GM19397 (cell line): ENCODE measurements at regions not wholly inside any gene's neighbourhood (a gene's known extent, or its start where the extent isn't known, plus 50 kb on each side); places are given as distances from the start of the nearest gene placed in this dataset.
"Not testable (repeated sequence)": the region's sequence is repeated elsewhere in the genome, so short reads cannot be mapped to it uniquely, and the experiment has no call there.

Experiments
- ATAC-seq: cut with Tn5 transposase; IDR thresholded peaks from one replicate; pipeline ENCODE4 v1.9.1; 2021; ENCODE audit warnings: mild to moderate bottlenecking, moderate library complexity; ENCODE audit not compliant: unreplicated experiment

- not testable (repeated sequence) for ATAC-seq
Observed at GRCh38 chr21:28052956-28053355, 939.7 kb downstream of the LTN1 start.

GRCh38 chr21:28051649-28052048, 941.0 kb downstream of the LTN1 start:
- ATAC-seq = not testable (repeated sequence)

GRCh38 chr21:28035692-28036091, 957.0 kb downstream of the LTN1 start:
- ATAC-seq = not testable (repeated sequence)

GRCh38 chr21:28034916-28035315, 957.8 kb downstream of the LTN1 start:
- not testable (repeated sequence) for ATAC-seq

- not testable (repeated sequence) for ATAC-seq
Observed at GRCh38 chr21:28034334-28034733, 958.3 kb downstream of the LTN1 start.

GRCh38 chr21:28032652-28033051, 960.0 kb downstream of the LTN1 start:
- not testable (repeated sequence) for ATAC-seq

GRCh38 chr21:28031066-28031465, 961.6 kb downstream of the LTN1 start:
- not testable (repeated sequence) for ATAC-seq

- ATAC-seq = no peak
Observed at GRCh38 chr21:28025111-28025510, 967.6 kb downstream of the LTN1 start.

- ATAC-seq = no peak
Observed at GRCh38 chr21:28018741-28019669, 973.7 kb downstream of the LTN1 start.

- ATAC-seq = no peak
Observed at GRCh38 chr21:28018213-28018612, 974.5 kb downstream of the LTN1 start.

- ATAC-seq = no peak
Observed at GRCh38 chr21:28016571-28016970, 976.1 kb downstream of the LTN1 start.

- not testable (repeated sequence) for ATAC-seq
Observed at GRCh38 chr21:28013123-28013522, 979.6 kb downstream of the LTN1 start.

GRCh38 chr21:28011970-28012369, 980.7 kb downstream of the LTN1 start:
- not testable (repeated sequence) for ATAC-seq

- not testable (repeated sequence) for ATAC-seq
Observed at GRCh38 chr21:28008245-28008644, 984.4 kb downstream of the LTN1 start.

- ATAC-seq = not testable (repeated sequence)
Observed at GRCh38 chr21:28003627-28004026, 989.0 kb downstream of the LTN1 start.

GRCh38 chr21:27996906-27997305, 995.8 kb downstream of the LTN1 start:
- ATAC-seq = not testable (repeated sequence)

GRCh38 chr21:27984663-27985325, 1007.9 kb downstream of the LTN1 start:
- not testable (repeated sequence) for ATAC-seq

- not testable (repeated sequence) for ATAC-seq
Observed at GRCh38 chr21:27979446-27979845, 1012.6 kb upstream of the ADAMTS5 start.

- ATAC-seq = no peak
Observed at GRCh38 chr21:27975514-27975913, 1008.6 kb upstream of the ADAMTS5 start.

- ATAC-seq = not testable (repeated sequence)
Observed at GRCh38 chr21:27974152-27974551, 1007.3 kb upstream of the ADAMTS5 start.

- ATAC-seq = not testable (repeated sequence)
Observed at GRCh38 chr21:27968240-27968639, 1001.4 kb upstream of the ADAMTS5 start.
